ENCODE measurements at regions not wholly inside any gene's neighbourhood (a gene's known extent, or its start where the extent isn't known, plus 50 kb on each side); places are given as distances from the start of the nearest gene placed in this dataset.

- TF ChIP-seq CTCF (conservative IDR thresholded peaks at IDR 0.05; ENCODE audit: low read depth, low read length), result no peak
- no peak for DNase-seq (ENCODE audit: low read depth)
- H3K4me3 ChIP-seq (ENCODE audit: low read depth, low read length), result no peak overlapping the region
Observed at GRCh38 chr15:62771234-62771633, 271.3 kb upstream of the TPM1 start.

GRCh38 chr15:62773369-62774165 is 269.0 kb upstream of the TPM1 start:
- DNase-seq (ENCODE audit: low read depth), result no peak
- no peak for TF ChIP-seq CTCF (conservative IDR thresholded peaks at IDR 0.05; ENCODE audit: low read depth, low read length)
- H3K4me3 ChIP-seq (ENCODE audit: low read depth, low read length), result no peak overlapping the region

- no peak for TF ChIP-seq CTCF (conservative IDR thresholded peaks at IDR 0.05; ENCODE audit: low read depth, low read length)
Observed at GRCh38 chr15:62775932-62776331, 266.6 kb upstream of the TPM1 start.

GRCh38 chr15:62777671-62778070 is 264.9 kb upstream of the TPM1 start:
- no peak for DNase-seq (ENCODE audit: low read depth)
- no peak overlapping the region for H3K4me3 ChIP-seq (ENCODE audit: low read depth, low read length)
- TF ChIP-seq CTCF (conservative IDR thresholded peaks at IDR 0.05; ENCODE audit: low read depth, low read length), result no peak

More at GRCh38 chr15:62775932-62776331, 266.6 kb upstream of the TPM1 start:
- DNase-seq (ENCODE audit: low read depth), result no peak
- no peak overlapping the region for H3K4me3 ChIP-seq (ENCODE audit: low read depth, low read length)

- DNase-seq (ENCODE audit: low read depth), result no peak
- TF ChIP-seq CTCF (conservative IDR thresholded peaks at IDR 0.05; ENCODE audit: low read depth, low read length), result no peak
- no peak overlapping the region for H3K4me3 ChIP-seq (ENCODE audit: low read depth, low read length)
Observed at GRCh38 chr15:62779036-62779770, 263.3 kb upstream of the TPM1 start.

- no peak overlapping the region for H3K4me3 ChIP-seq (ENCODE audit: low read depth, low read length)
- TF ChIP-seq CTCF (conservative IDR thresholded peaks at IDR 0.05; ENCODE audit: low read depth, low read length), result no peak
- no peak for DNase-seq (ENCODE audit: low read depth)
Observed at GRCh38 chr15:62779899-62780298, 262.6 kb upstream of the TPM1 start.

Data from epithelial cell of proximal tubule (primary cell).